PC-3 (cell line): ENCODE measurements at regions not wholly inside any gene's neighbourhood (a gene's known extent, or its start where the extent isn't known, plus 50 kb on each side); places are given as distances from the start of the nearest gene placed in this dataset.

ENCODE experiments used
- ATAC-seq: fragments of 200-7000 bp; cut with Tn5 transposase; 2 replicates; pipeline ENCODE4 v1.9.1; 2020; ENCODE audit warnings: mild to moderate bottlenecking, moderate library complexity
- BruUV-seq: library from RNA; stranded (reverse); fragments of 400-500 nt; replicated peaks from 2 replicates; lab custom pipeline; 2021; lab: Mats Ljungman, UMichigan
- CTCF ChIA-PET: fragments of 300-600 bp; sonication (Branson Sonifier 250); formaldehyde crosslinking; loops from one replicate; lab custom pipeline; 2022; ENCODE audit warnings: antibody characterized with exemption; lab: Charles Lee
- POLR2A ChIA-PET: fragments of 300-600 bp; sonication (Branson Sonifier 250); formaldehyde crosslinking; loops from one replicate; lab custom pipeline; 2022; ENCODE audit warnings: antibody characterized with exemption; ENCODE audit not compliant: unreplicated experiment; lab: Charles Lee
- DNase-seq: peaks from one replicate; pipeline ENCODE4 v3.0.0-alpha.2; 2015
- H2AFZ ChIP-seq: fragments of 300-600 bp; sonication (generic); 2 replicates; pipeline ENCODE4 v1.6.0; 2016; ENCODE audit warnings: antibody characterized with exemption, low read length
- H3F3A ChIP-seq: fragments of 300-600 bp; sonication (generic); one replicate; pipeline ENCODE4 v1.6.0; 2017; ENCODE audit warnings: antibody characterized with exemption, low read length, control low read depth, mild to moderate bottlenecking; ENCODE audit not compliant: unreplicated experiment
- H3K27ac ChIP-seq: fragments of 300-600 bp; sonication (generic); 2 replicates; pipeline ENCODE4 v1.5.1; 2016; ENCODE audit warnings: mild to moderate bottlenecking, low read length
- H3K27me3 ChIP-seq: fragments of 300-600 bp; sonication (generic); 2 replicates; pipeline ENCODE4 v1.6.1; 2016; ENCODE audit warnings: low read length, mixed read lengths
- H3K36me3 ChIP-seq: fragments of 300-600 bp; sonication (generic); 2 replicates; pipeline ENCODE4 v1.6.1; 2016; ENCODE audit warnings: low read depth, mixed run types, low read length, mixed read lengths
- H3K4me1 ChIP-seq: fragments of 300-600 bp; sonication (generic); 2 replicates; pipeline ENCODE4 v1.5.1; 2016; ENCODE audit warnings: low read length; ENCODE audit not compliant: insufficient read depth
- H3K4me2 ChIP-seq: fragments of 300-600 bp; sonication (generic); 2 replicates; pipeline ENCODE4 v1.6.0; 2016; ENCODE audit warnings: low read length
- H3K4me3 ChIP-seq: fragments of 300-600 bp; sonication (generic); 2 replicates; pipeline ENCODE4 v1.5.1; 2016; ENCODE audit warnings: mild to moderate bottlenecking, low read length, mixed read lengths
- H3K79me2 ChIP-seq: fragments of 300-600 bp; sonication (generic); 2 replicates; pipeline ENCODE4 v1.6.1; 2017; ENCODE audit warnings: low read length, mixed read lengths
- H3K9ac ChIP-seq: fragments of 300-600 bp; sonication (generic); 2 replicates; pipeline ENCODE4 v1.6.0; 2016; ENCODE audit warnings: mild to moderate bottlenecking, low read length
- H3K9me2 ChIP-seq: fragments of 300-600 bp; sonication (generic); replicated peaks from 2 replicates; pipeline ENCODE4 v1.6.1; 2016; ENCODE audit warnings: mixed run types, low read length, mixed read lengths
- H3K9me3 ChIP-seq: fragments of 300-600 bp; sonication (generic); 2 replicates; pipeline ENCODE4 v1.6.1; 2016; ENCODE audit warnings: low read length, mixed read lengths
- H4K20me1 ChIP-seq: fragments of 300-600 bp; sonication (generic); 2 replicates; pipeline ENCODE4 v1.6.1; 2016; ENCODE audit warnings: low read length, mixed read lengths
- CTCF ChIP-seq: fragments of 300-600 bp; sonication (generic); conservative IDR thresholded peaks from 2 replicates; pipeline ENCODE4 v1.5.1; 2017; ENCODE audit warnings: antibody characterized with exemption, low read depth, mild to moderate bottlenecking, low read length
- EZH2 ChIP-seq: fragments of 300-600 bp; sonication (generic); IDR thresholded peaks from one replicate; pipeline ENCODE4 v1.6.1; 2017; ENCODE audit warnings: antibody characterized with exemption, mild to moderate bottlenecking, low read length; ENCODE audit not compliant: unreplicated experiment
- EZH2phosphoT487 ChIP-seq: fragments of 300-600 bp; sonication (generic); IDR thresholded peaks from 2 replicates; pipeline ENCODE4 v1.6.1; 2018; ENCODE audit warnings: mild to moderate bottlenecking, antibody characterized with exemption, low read length, borderline replicate concordance
- intact Hi-C: fragments of 100-400 bp; cut with micrococcal nuclease; formaldehyde crosslinking; loops from 2 replicates; pipeline ENCODE4 v1.9.0; 2023

- intact Hi-C loops: loop anchor here (5.0 kb wide), 1 partner anchor 90 kb away; no protein-coding TSS in a partner anchor
- TF ChIP-seq CTCF (no peak), EZH2phosphoT487 (no peak), EZH2 (no peak)
- POLR2A ChIA-PET: no interaction called here
- Histone ChIP-seq H3K4me3 (no peak overlapping the region), H3F3A (no peaks in the 10 kb centered on the region), H3K4me2 (no peak overlapping the region), H3K9ac (no peak overlapping the region), H3K36me3 (no peaks in the 10 kb centered on the region), H3K79me2 (no peaks in the 10 kb centered on the region), H3K9me3 (no peaks in the 10 kb centered on the region), H3K4me1 (peaks cover 7% of the 10 kb centered on the region; the same call in 1 of the 2 replicates), H3K27me3 (no peaks in the 10 kb centered on the region), H3K27ac (peak overlapping the region; percentile 30), H4K20me1 (no peaks in the 10 kb centered on the region), H3K9me2 (no peaks in the 10 kb centered on the region), H2AFZ (no peak overlapping the region)
- peak; percentile 88 for ATAC-seq
- DNase-seq: peak; percentile 81
- no TSS peak for BruUV-seq
- CTCF ChIA-PET: no interaction called here
These were observed 845.9 kb downstream of the CDH9 start for GRCh38 chr5:26192486-26192885.

GRCh38 chr5:26181582-26181981, 856.8 kb downstream of the CDH9 start:
- Histone ChIP-seq H3K36me3 (no peaks in the 10 kb centered on the region), H2AFZ (no peak overlapping the region), H3K9me2 (no peaks in the 10 kb centered on the region), H4K20me1 (no peaks in the 10 kb centered on the region), H3K27me3 (no peaks in the 10 kb centered on the region), H3F3A (no peaks in the 10 kb centered on the region), H3K27ac (no peak overlapping the region), H3K4me3 (no peak overlapping the region), H3K79me2 (no peaks in the 10 kb centered on the region), H3K4me2 (no peak overlapping the region), H3K9ac (no peak overlapping the region), H3K9me3 (no peaks in the 10 kb centered on the region), H3K4me1 (no peaks in the 10 kb centered on the region)
- intact Hi-C loops: no loop called here
- ATAC-seq: no peak
- POLR2A ChIA-PET: no interaction called here
- CTCF ChIA-PET: no interaction called here
- no TSS peak for BruUV-seq
- TF ChIP-seq CTCF: no peak
- no peak for TF ChIP-seq EZH2phosphoT487
- no peak for TF ChIP-seq EZH2
- no peak for DNase-seq

GRCh38 chr5:26148569-26149107, 889.7 kb downstream of the CDH9 start:
- no TSS peak for BruUV-seq

More at GRCh38 chr5:26148569-26149107, 889.7 kb downstream of the CDH9 start:
- Histone ChIP-seq H2AFZ (no peak overlapping the region), H3K9me2 (no peaks in the 10 kb centered on the region; the same call in 1 of the 2 replicates), H3K9me3 (no peaks in the 10 kb centered on the region), H3K4me2 (no peak overlapping the region), H3K27ac (no peak overlapping the region), H3F3A (no peaks in the 10 kb centered on the region), H3K36me3 (no peaks in the 10 kb centered on the region), H3K9ac (no peak overlapping the region), H3K27me3 (no peaks in the 10 kb centered on the region), H3K4me3 (no peak overlapping the region), H3K79me2 (no peaks in the 10 kb centered on the region), H3K4me1 (no peaks in the 10 kb centered on the region), H4K20me1 (no peaks in the 10 kb centered on the region)
- ChIA-PET POLR2A (no interaction called here), CTCF (no interaction called here)
- DNase-seq (no peak), ATAC-seq (no peak)
- TF ChIP-seq EZH2phosphoT487: no peak
- no peak for TF ChIP-seq CTCF
- TF ChIP-seq EZH2: no peak
- intact Hi-C loops: no loop called here
